Amniotic stem cell (primary cell): ENCODE measurements at regions not wholly inside any gene's neighbourhood (a gene's known extent, or its start where the extent isn't known, plus 50 kb on each side); places are given as distances from the start of the nearest gene placed in this dataset.

Source experiments
- DNase-seq: peaks from one replicate; lab custom pipeline; 2025; lab: John Stamatoyannopoulos, UW

- no peak for DNase-seq
Observed at GRCh38 chr2:136572335-136572734, 193.0 kb upstream of the THSD7B start.

- DNase-seq, result no peak
Observed at GRCh38 chr2:136557203-136557602, 208.1 kb upstream of the THSD7B start.

GRCh38 chr2:136550181-136550580 is 215.2 kb upstream of the THSD7B start:
- no peak for DNase-seq

- DNase-seq, result no peak
Observed at GRCh38 chr2:136539355-136539754, 226.0 kb upstream of the THSD7B start.

- DNase-seq, result no peak
Observed at GRCh38 chr2:136538489-136538888, 226.9 kb upstream of the THSD7B start.

GRCh38 chr2:136534811-136535210 is 230.5 kb upstream of the THSD7B start:
- DNase-seq, result no peak

- DNase-seq, result no peak
Observed at GRCh38 chr2:136532171-136532570, 233.2 kb upstream of the THSD7B start.

GRCh38 chr2:136531731-136532130 is 233.6 kb upstream of the THSD7B start:
- DNase-seq, result no peak

- no peak for DNase-seq
Observed at GRCh38 chr2:136530146-136530545, 235.2 kb upstream of the THSD7B start.

- no peak for DNase-seq
Observed at GRCh38 chr2:136527560-136527959, 237.8 kb upstream of the THSD7B start.

- DNase-seq, result no peak
Observed at GRCh38 chr2:136522724-136523123, 242.6 kb upstream of the THSD7B start.

GRCh38 chr2:136517716-136518115 is 247.6 kb upstream of the THSD7B start:
- DNase-seq, result no peak

GRCh38 chr2:136510244-136510643 is 255.1 kb upstream of the THSD7B start:
- DNase-seq, result no peak

- no peak for DNase-seq
Observed at GRCh38 chr2:136505462-136505861, 259.9 kb upstream of the THSD7B start.

- no peak for DNase-seq
Observed at GRCh38 chr2:136502660-136503059, 262.7 kb upstream of the THSD7B start.

- DNase-seq, result no peak
Observed at GRCh38 chr2:136497709-136498108, 267.6 kb upstream of the THSD7B start.

GRCh38 chr2:136496966-136497365 is 268.4 kb upstream of the THSD7B start:
- no peak for DNase-seq

GRCh38 chr2:136495636-136496035 is 269.7 kb upstream of the THSD7B start:
- no peak for DNase-seq

GRCh38 chr2:136492901-136493300 is 272.4 kb upstream of the THSD7B start:
- no peak for DNase-seq

- DNase-seq, result no peak
Observed at GRCh38 chr2:136490100-136490499, 275.2 kb upstream of the THSD7B start.

- no peak for DNase-seq
Observed at GRCh38 chr2:136487421-136487820, 277.9 kb upstream of the THSD7B start.

GRCh38 chr2:136486115-136486514 is 279.2 kb upstream of the THSD7B start:
- no peak for DNase-seq

GRCh38 chr2:136482966-136483365 is 282.4 kb upstream of the THSD7B start:
- DNase-seq, result no peak

GRCh38 chr2:136482006-136482405 is 283.3 kb upstream of the THSD7B start:
- no peak for DNase-seq

- DNase-seq, result no peak
Observed at GRCh38 chr2:136479696-136480095, 285.6 kb upstream of the THSD7B start.
